Panc1 (cell line): ENCODE measurements at regions not wholly inside any gene's neighbourhood (a gene's known extent, or its start where the extent isn't known, plus 50 kb on each side); places are given as distances from the start of the nearest gene placed in this dataset.

Experiments used
- ATAC-seq: fragments of 200-7000 bp; cut with Tn5 transposase; 2 replicates; pipeline ENCODE4 v1.9.1; 2020; ENCODE audit warnings: mild to moderate bottlenecking, moderate library complexity
- BruUV-seq: library from RNA; stranded (reverse); fragments of 400-500 nt; replicated peaks from 2 replicates; lab custom pipeline; 2021; lab: Mats Ljungman, UMichigan
- CTCF ChIA-PET: fragments of 300-600 bp; sonication (Branson Sonifier 250); formaldehyde crosslinking; loops from one replicate; lab custom pipeline; 2022; ENCODE audit warnings: antibody characterized with exemption; lab: Charles Lee
- POLR2A ChIA-PET: fragments of 300-600 bp; sonication (Branson Sonifier 250); formaldehyde crosslinking; loops from one replicate; lab custom pipeline; 2022; ENCODE audit warnings: antibody characterized with exemption; lab: Charles Lee
- DNase-seq: peaks from one replicate; pipeline ENCODE4 v3.0.0-alpha.2; 2010; ENCODE audit warnings: low read depth, low spot score
- H3K27ac ChIP-seq: 2 replicates; pipeline ENCODE4 v1.5.1; 2011; ENCODE audit warnings: mild to moderate bottlenecking, low read length, inconsistent platforms
- H3K27me3 ChIP-seq: fragments of 200-500 bp; sonication (Bioruptor generic); 2 replicates; pipeline ENCODE4 v1.6.0; 2014; ENCODE audit warnings: low read length, inconsistent platforms; ENCODE audit not compliant: control insufficient read depth, insufficient read depth
- H3K36me3 ChIP-seq: fragments of 200-500 bp; sonication (Bioruptor generic); 2 replicates; pipeline ENCODE4 v1.5.1; 2014; ENCODE audit warnings: inconsistent platforms, mild to moderate bottlenecking, low read length, moderate library complexity; ENCODE audit not compliant: control insufficient read depth, insufficient read depth
- H3K4me1 ChIP-seq: 2 replicates; pipeline ENCODE4 v1.5.1; 2011; ENCODE audit warnings: inconsistent platforms, mild to moderate bottlenecking, low read length, moderate library complexity; ENCODE audit not compliant: control insufficient read depth, insufficient read depth
- H3K4me3 ChIP-seq, 2 experiments: 2 replicates each; pipeline ENCODE4 v1.5.1; 2011 to 2012; ENCODE audit warnings: low read depth in 2 of 2, low read length in 2 of 2, mild to moderate bottlenecking in 2 of 2, inconsistent platforms in 1 of 2, moderate library complexity in 1 of 2
- H3K9me3 ChIP-seq: fragments of 200-500 bp; sonication (Bioruptor generic); 2 replicates; pipeline ENCODE4 v1.5.1; 2014; ENCODE audit warnings: low read depth, mild to moderate bottlenecking, inconsistent platforms, low read length, moderate library complexity; ENCODE audit not compliant: control insufficient read depth, insufficient read depth
- POLR2AphosphoS5 ChIP-seq: IDR thresholded peaks from 2 replicates; pipeline ENCODE4 v1.6.1; 2012; ENCODE audit warnings: mild to moderate bottlenecking, low read depth, low read length, moderate library complexity
- SIN3A ChIP-seq: IDR thresholded peaks from 2 replicates; pipeline ENCODE4 v1.6.1; 2012; ENCODE audit warnings: low read depth, mild to moderate bottlenecking, low read length, moderate library complexity, borderline replicate concordance; ENCODE audit not compliant: insufficient read depth
- TCF7L2 ChIP-seq: IDR thresholded peaks from 2 replicates; pipeline ENCODE4 v1.6.1; 2011; ENCODE audit warnings: mild to moderate bottlenecking, low read depth, low read length, inconsistent platforms
- in situ Hi-C: cut with HindIII; loops from 2 replicates; pipeline ENCODE4 v1.10.0; 2016; ENCODE audit warnings: low sequenced_read_pairs, low pct_unique_long_range_greater_than_20kb
- intact Hi-C: fragments of 100-400 bp; cut with micrococcal nuclease; formaldehyde crosslinking; loops from one replicate; pipeline ENCODE4 v1.10.0; 2022; ENCODE audit not compliant: unreplicated experiment
- TF ChIP-seq, protein P1 (sequence below), 2 experiments: IDR thresholded peaks; 2 replicates each; pipeline ENCODE4 v1.6.1; 2011 to 2012; ENCODE audit warnings: low read depth in 2 of 2, control low read depth in 1 of 2, low read length in 1 of 2, mild to moderate bottlenecking in 1 of 2, moderate library complexity in 1 of 2; ENCODE audit not compliant: insufficient read depth in 1 of 2
- TF ChIP-seq, protein P2 (sequence below): fragments of 450-650 bp; IDR thresholded peaks from 2 replicates; pipeline ENCODE4 v1.5.1; 2017; ENCODE audit warnings: mild to moderate bottlenecking

DNA sequence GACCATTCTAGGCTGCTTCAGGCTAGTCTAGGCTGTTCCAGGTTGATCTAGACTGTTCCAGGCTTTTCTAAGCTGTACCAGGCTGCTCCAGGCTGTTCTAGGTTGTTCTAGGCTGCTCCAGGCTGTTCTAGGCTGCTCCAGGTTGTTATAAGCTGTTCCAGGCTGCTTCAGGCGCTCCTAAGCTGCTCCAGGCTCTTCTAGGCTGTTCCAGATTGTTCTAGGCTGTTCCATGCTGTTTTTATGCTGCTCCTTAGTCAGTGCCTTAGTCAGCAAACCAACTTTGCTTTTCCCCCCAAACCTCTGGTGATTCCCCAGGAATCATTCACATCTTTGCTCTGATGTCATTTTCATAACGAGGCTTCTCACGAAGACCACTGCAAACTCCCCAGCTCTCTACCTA lies 171.4 kb upstream of the GALNT2 start:
- H3K4me1 ChIP-seq, result no peaks in the 10 kb centered on the region
- no peak for DNase-seq
- no TSS peak for BruUV-seq
- no peaks in the 10 kb centered on the region for H3K9me3 ChIP-seq
- H3K27me3 ChIP-seq, result peaks cover 6% of the 10 kb centered on the region
- no peak overlapping the region for H3K4me3 ChIP-seq
- ChIA-PET CTCF (no interaction called here), POLR2A (no interaction called here)
- H3K36me3 ChIP-seq, result no peaks in the 10 kb centered on the region
- ATAC-seq, result no peak
- no peak for TF ChIP-seq TCF7L2
- no peak for TF ChIP-seq POLR2AphosphoS5
- TF ChIP-seq, protein P1, sequence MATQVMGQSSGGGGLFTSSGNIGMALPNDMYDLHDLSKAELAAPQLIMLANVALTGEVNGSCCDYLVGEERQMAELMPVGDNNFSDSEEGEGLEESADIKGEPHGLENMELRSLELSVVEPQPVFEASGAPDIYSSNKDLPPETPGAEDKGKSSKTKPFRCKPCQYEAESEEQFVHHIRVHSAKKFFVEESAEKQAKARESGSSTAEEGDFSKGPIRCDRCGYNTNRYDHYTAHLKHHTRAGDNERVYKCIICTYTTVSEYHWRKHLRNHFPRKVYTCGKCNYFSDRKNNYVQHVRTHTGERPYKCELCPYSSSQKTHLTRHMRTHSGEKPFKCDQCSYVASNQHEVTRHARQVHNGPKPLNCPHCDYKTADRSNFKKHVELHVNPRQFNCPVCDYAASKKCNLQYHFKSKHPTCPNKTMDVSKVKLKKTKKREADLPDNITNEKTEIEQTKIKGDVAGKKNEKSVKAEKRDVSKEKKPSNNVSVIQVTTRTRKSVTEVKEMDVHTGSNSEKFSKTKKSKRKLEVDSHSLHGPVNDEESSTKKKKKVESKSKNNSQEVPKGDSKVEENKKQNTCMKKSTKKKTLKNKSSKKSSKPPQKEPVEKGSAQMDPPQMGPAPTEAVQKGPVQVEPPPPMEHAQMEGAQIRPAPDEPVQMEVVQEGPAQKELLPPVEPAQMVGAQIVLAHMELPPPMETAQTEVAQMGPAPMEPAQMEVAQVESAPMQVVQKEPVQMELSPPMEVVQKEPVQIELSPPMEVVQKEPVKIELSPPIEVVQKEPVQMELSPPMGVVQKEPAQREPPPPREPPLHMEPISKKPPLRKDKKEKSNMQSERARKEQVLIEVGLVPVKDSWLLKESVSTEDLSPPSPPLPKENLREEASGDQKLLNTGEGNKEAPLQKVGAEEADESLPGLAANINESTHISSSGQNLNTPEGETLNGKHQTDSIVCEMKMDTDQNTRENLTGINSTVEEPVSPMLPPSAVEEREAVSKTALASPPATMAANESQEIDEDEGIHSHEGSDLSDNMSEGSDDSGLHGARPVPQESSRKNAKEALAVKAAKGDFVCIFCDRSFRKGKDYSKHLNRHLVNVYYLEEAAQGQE (IDR thresholded peaks at IDR 0.05; ENCODE audit: insufficient read depth in 1 of 2, low read depth in 2 of 2, low read length in 1 of 2), result no peak
- TF ChIP-seq SIN3A, result no peak
- TF ChIP-seq, protein P2, sequence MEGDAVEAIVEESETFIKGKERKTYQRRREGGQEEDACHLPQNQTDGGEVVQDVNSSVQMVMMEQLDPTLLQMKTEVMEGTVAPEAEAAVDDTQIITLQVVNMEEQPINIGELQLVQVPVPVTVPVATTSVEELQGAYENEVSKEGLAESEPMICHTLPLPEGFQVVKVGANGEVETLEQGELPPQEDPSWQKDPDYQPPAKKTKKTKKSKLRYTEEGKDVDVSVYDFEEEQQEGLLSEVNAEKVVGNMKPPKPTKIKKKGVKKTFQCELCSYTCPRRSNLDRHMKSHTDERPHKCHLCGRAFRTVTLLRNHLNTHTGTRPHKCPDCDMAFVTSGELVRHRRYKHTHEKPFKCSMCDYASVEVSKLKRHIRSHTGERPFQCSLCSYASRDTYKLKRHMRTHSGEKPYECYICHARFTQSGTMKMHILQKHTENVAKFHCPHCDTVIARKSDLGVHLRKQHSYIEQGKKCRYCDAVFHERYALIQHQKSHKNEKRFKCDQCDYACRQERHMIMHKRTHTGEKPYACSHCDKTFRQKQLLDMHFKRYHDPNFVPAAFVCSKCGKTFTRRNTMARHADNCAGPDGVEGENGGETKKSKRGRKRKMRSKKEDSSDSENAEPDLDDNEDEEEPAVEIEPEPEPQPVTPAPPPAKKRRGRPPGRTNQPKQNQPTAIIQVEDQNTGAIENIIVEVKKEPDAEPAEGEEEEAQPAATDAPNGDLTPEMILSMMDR, result no peak
- in situ Hi-C loops, result no loop called here
- intact Hi-C loops, result no loop called here
- H3K27ac ChIP-seq, result no peak overlapping the region

DNA sequence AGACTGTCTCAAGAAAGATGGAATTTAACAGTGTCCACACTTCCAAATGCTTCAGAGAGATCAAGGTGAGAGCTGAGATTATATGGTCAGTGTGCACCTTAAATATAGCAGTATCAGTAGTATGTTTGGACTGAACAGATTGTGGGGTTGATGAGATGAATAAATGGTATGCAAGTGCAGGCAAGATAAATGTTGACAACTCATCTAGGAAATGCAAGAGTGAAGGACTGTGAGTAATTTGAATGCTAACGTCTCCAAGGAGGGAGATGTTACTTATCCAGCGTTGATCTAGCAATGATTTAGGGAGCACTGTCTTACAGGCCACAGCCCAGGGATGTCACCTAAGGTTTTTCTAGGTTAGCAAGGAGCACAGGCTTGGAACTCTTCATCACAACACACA lies 170.7 kb upstream of the GALNT2 start:
- BruUV-seq, result no TSS peak
- in situ Hi-C loops, result no loop called here
- intact Hi-C loops, result no loop called here
- Histone ChIP-seq H3K27ac (no peak overlapping the region), H3K36me3 (no peaks in the 10 kb centered on the region), H3K27me3 (peaks cover 6% of the 10 kb centered on the region), H3K9me3 (no peaks in the 10 kb centered on the region), H3K4me3 (no peak overlapping the region), H3K4me1 (no peaks in the 10 kb centered on the region)
- TF ChIP-seq POLR2AphosphoS5 (no peak), SIN3A (no peak), TCF7L2 (no peak)
- TF ChIP-seq, protein P2, result no peak
- TF ChIP-seq, protein P1 (IDR thresholded peaks at IDR 0.05; ENCODE audit: insufficient read depth in 1 of 2, low read depth in 2 of 2, low read length in 1 of 2), result no peak
- CTCF ChIA-PET, result no interaction called here
- DNase-seq (no peak), ATAC-seq (no peak)
- POLR2A ChIA-PET, result no interaction called here
